Stimulated activated CD8-positive, alpha-beta memory T cell treated with anti-CD3 and anti-CD28 coated beads, Interleukin-2, amount 100 ng/mL, for 1 hour (primary cell): ENCODE measurements at regions not wholly inside any gene's neighbourhood (a gene's known extent, or its start where the extent isn't known, plus 50 kb on each side); places are given as distances from the start of the nearest gene placed in this dataset.
"Not testable (repeated sequence)": the region's sequence is repeated elsewhere in the genome, so short reads cannot be mapped to it uniquely, and the experiment has no call there.

ENCODE experiments used
- DNase-seq, 2 donors: peaks; one replicate each; pipeline ENCODE4 v3.0.0-alpha.2; 2020; ENCODE audit warnings: low read depth in 2 of 2

DNA sequence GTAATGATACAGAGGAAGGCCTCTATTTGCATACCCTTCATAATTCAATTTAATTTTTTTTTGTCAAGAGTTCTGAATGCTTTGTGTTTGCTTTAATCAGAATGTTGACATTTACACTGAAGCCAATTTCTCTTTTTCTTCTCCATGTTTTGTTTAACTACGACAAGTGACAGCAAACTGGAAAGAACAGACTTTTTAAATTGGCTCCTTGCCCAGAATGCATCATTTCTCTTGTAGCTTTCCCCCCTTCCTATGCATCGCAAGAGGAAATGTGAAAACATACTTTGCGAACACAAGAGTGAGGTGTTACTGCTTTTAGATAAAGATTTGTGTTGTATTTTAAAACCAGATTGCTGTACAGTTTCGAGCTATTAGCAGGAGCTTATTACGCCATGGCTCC lies 955.2 kb upstream of the CELF4 start:
- DNase-seq, result no peak

DNA sequence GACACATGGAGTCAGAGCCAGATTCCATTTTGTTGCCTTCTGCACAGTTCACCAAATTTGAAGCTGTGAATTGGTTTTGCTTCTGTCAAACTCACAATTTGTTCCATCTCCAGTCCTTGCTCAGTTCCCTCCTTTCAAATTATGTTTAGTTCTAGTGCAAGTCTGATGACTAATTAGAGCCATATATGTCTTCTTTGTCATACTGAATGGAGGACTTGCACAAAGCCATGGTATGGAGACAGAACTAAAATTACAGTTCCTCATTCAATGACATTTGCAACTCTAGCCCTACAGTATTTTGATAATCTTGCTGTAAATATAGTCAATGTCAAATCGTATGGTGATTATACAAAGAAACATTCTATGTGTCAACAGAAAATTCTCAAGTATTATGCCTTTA lies 936.9 kb upstream of the CELF4 start:
- no peak for DNase-seq

DNA sequence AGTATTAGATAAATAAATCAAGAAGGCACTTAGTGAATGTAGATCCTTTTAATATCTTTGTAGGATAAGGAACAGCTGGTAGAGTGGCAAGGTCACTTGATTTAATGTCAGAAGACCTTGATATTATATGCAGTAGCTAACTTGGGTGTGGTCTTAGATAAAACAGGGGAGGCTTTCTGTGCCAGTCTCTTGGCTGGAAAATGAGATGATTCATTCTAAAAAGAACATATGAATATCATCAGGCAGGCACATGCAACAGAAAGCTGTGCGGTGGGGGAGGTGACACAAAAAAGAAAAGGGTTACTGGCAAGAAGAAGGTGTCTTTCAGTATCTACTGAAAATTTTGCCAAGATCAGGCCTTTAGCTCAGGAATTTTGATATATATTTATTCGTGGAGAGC lies 931.7 kb upstream of the CELF4 start:
- DNase-seq, result no peak

DNA sequence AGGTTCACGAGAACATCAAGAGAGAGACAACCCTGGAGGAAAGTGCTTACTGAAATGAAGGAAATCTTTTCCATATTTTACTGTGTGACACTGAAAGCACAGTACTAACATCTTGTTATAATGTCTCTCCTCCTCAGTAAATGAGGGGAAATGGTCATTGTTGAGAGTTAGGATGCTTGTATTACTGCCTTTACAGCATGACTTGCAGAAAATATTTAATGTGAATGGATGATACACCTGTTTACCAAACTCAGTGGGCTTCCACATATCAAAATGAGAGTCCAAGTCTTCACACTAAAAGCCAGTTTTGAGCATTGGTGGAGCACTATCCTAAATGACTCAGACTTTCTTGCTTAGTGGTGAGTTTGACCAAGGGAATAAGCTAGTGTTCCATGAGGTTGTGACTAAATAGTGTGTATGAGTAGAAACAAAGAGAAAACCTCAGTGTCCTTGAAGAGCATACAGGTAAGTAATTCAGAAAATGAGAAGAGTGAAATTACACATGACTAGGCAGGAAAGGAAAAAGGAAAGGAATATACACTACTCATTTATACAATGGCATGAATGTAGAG lies 930.7 kb upstream of the CELF4 start:
- no peak for DNase-seq

DNA sequence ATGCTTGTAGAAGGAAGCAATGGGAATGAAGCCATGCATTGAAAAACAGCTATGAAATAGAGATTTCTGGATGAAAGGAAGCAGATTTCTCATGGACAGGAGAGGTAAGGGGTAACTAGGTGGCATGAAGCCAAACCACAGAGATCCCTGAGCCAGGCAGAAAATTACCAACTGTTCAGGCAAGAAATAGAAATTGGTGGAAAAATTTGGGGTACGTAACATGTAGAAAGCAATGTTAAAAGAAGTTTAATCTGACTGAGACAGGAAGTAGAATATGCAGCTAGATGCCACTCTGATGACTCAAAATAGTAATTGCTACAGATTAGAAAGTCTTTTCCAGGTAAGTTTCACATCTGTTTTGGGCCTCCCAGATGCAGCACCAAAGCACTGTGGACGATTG lies 928.5 kb upstream of the CELF4 start:
- DNase-seq, result no peak

GRCh38 chr18:38491195-38491594 lies 925.6 kb upstream of the CELF4 start:
- DNase-seq, result no peak

DNA sequence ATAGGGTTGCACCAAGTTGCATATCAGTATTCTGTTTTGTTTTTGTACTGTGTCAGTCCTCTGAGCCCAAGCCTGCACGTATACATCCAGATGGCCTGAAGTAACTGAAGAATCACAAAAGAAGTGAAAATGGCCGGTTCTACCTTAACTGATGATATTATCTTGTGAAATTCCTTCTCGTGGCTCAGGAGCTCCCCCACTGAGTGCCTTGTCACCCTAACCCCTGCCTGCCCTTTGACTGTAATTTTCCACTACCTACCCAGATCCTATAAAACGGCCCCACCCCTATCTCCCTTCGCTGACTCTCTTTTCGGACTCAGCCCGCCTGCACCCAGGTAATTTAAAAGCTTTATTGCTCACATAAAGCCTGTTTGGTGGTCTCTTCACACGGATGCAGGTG lies 924.1 kb upstream of the CELF4 start:
- not testable (repeated sequence) for DNase-seq

DNA sequence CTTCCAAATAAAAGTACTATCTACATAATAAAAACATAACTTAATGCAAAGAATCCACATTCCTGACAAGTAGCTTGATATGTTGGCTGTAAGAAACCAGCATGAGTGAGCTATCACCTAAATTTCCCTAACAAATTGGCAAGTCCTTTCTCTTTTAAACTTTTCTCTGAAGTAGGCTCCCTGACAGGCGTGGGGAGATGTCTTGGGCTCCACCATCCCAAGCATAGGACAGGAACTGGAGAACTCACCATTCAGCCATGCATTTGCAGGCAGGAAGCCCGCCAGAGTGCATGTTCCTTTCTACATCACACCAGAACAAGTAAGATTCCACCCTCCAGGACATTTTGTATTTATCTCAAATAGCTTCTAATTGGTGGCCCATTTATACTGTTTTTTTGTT lies 921.9 kb upstream of the CELF4 start:
- DNase-seq, result no peak

DNA sequence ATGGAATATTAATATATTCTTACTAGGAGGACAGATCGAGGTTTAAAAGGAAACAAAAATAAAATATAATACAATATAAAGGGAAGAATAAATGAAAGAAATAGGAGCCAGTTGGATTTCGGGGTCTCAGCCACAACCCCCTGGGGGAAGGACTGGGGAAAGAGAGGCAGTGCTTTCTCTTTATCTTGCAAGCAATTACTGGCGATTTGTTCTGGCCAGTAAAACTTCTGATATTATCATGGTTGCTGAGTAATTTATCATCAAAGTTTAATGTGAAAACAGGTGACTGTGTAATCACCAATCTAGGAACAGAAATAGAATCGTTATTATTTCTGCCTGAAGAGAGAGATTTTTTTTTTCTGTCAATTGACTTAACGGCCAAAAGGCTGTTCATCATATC lies 917.7 kb upstream of the CELF4 start:
- no peak for DNase-seq

- no peak for DNase-seq
These were observed 916.0 kb upstream of the CELF4 start for GRCh38 chr18:38481576-38481975.

DNA sequence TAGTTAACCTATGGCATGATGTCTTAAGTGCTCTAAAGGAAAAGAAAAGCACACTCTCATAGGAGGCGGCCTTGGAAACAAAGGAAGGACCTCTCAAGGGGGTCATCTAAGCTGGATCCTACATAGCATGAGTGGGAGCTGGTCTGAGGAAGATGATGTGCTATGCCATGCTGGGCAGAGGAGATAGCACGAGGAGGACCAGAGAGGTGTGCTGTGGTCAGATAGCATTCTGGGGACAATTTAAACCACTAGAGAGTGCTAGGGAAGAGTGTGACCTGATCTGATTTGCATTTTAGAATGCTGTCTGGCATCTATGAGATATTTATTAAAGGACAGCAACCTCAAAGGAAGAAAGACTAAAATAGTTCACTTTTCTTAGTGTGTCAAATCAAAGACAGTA lies 910.1 kb upstream of the CELF4 start:
- DNase-seq, result no peak

DNA sequence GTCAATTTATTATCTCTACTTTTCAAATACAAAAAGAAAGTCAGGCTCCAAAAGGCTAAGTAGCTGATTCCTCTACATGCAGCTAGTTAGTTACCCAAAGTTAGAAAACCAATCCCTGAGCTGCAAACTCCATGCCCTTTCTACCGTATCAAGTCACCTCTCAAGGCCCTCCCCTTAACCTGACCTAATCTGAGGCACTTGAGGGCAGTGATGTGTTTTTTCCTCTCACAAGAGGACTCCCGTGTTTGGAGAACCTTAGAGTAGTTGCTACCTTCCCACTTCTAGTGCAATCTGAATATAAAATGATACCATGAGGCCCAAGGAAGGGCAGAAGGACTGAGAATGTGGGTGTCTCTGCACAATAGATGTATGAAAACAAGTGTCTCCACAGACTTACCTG lies 907.9 kb upstream of the CELF4 start:
- DNase-seq, result no peak

DNA sequence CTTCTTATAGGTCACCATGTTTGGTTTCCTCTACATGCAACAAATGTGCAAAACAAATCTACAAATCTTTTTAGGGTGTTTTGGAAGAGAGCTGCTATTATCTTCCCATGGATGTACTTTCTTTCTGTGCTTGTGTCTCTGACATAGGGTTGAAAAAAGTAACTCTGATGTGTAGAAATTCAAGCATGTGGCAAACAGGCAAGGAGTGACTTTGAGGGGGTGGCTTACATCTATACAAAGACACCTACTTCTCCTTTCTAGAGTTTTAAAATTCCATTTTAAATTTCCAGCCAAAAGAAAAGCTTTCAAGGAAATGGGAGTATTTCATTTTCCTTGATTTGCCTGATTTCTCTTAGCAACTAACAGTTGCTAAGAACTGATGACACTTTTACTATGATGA lies 904.8 kb upstream of the CELF4 start:
- no peak for DNase-seq

- DNase-seq, result no peak
These were observed 900.8 kb upstream of the CELF4 start for GRCh38 chr18:38466426-38466825.

DNA sequence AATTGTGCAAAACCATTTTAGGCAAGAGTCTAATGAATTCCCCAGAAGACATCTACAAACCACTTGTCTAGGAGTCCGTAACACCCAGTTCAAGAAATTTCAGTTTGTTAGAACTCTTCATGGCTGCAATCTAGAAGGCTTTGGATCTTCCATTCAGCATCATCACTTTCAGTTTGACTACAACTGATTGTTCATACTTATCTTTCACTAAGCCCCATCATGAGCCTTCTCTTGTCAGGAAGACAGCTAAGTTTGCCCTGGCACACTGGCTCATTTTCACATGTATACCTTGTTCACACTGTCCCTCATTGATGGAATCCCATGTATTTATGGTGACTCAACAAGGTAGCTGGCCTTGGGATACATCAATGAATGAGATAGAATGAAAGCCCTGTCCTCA lies 898.4 kb upstream of the CELF4 start:
- DNase-seq, result no peak

GRCh38 chr18:38460657-38461056 lies 895.1 kb upstream of the CELF4 start:
- no peak for DNase-seq

DNA sequence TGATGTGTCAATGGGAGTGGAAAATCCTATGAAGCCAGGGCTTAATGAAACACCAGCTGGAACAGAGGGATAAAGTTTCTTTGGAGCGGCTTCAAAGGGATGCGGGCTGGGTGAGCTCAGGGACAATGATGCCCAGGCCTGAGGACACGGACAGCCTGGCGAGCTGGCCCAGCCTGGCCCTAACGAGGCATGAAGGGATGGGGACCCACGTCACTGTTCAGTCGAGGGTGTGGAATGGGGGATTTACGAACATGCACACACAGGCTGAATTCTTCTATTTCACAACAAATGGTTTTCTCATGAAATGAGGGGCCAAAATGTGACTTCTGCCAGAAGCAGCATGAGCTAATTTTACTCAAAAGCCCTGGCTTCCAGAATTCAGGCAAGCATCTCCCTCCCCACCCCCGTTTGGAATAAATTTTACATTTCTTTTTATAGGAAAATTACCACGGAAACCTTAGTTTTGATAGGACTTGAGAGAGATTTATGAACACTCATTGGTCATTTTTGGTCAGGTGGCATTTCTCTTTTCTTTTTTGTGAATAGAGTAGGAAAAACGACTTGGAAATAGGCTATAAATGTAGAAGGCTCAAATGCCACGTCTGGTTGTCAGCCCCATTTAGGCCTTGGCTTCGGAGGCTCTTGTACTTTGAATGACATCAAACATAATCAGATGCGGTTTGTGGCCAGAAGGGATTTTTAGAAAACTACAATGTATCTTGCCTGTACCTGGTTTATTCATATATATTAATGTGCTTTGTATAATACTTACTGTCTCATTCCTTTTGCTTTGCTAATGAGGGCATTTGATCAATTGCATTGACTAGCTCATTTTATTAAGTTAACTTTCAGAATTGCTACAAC lies 893.8 kb upstream of the CELF4 start:
- no peak for DNase-seq

DNA sequence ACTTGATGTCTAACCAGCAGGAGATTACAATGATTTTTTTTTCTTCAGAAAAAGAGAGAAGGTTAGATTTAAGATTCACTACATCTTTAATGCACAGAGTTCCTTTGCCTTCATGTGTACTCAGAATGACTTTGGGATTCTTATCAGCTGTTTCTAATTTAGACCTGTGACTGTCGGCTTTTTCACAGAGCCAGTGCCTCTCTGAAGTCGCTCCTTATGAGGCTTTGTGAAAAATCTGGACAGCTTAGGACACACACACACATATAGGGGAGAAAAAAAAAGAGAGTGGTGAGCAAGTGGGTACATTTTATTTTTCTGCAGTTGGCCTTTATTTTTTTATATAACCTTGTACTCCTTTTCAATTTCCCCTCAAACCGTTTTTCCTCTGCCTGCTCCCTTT lies 893.1 kb upstream of the CELF4 start:
- no peak for DNase-seq

GRCh38 chr18:38456253-38456652 lies 890.7 kb upstream of the CELF4 start:
- no peak for DNase-seq

GRCh38 chr18:38454764-38455469 lies 889.3 kb upstream of the CELF4 start:
- no peak for DNase-seq

DNA sequence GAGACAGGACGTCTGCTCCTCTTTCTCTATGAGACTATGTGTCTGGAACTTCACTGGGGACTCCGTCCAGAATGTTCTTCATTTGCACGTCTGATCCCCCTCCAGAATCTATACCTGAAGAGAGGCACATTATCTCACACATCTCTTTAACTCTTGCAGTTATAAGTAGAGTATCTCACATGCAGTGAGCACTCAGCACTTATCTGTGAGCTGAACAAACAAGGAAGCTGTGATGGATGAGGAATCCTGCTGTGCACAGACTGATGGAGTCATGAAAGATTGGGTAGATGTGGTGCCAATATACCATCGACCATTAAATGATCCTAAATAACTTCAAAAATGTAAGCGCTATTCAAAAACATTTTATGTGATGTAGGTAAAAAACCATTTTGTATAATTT lies 888.3 kb upstream of the CELF4 start:
- DNase-seq, result no peak

DNA sequence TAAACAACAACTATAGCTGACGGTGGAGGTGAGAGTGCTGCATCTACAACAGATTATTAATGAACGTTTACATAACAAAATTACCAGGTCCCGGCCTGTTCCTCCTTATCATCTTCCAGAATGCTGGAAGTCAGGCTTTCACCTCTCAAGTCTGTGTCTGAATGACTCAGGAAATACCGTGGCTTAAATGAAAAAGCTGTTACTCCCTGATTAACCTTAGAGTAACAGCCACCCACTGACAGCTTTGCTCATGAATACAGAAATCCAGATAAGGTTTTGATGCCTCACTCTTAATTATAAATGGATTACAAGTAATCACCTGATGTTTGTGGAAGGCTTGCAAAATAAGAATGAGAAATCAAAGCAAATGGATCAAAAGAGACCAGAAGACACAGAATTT lies 885.3 kb upstream of the CELF4 start:
- DNase-seq, result no peak

- no peak for DNase-seq
These were observed 880.2 kb upstream of the CELF4 start for GRCh38 chr18:38445804-38446145.
